BLaER1 (cell line): ENCODE measurements at regions not wholly inside any gene's neighbourhood (a gene's known extent, or its start where the extent isn't known, plus 50 kb on each side); places are given as distances from the start of the nearest gene placed in this dataset.
"Not testable (repeated sequence)": the region's sequence is repeated elsewhere in the genome, so short reads cannot be mapped to it uniquely, and the experiment has no call there.

ENCODE experiments used
- H3K27ac ChIP-seq: shearing (Covaris generic); formaldehyde crosslinking; 2 replicates; pipeline ENCODE4 v1.8.1; 2022
- H3K27me3 ChIP-seq: shearing (Covaris generic); formaldehyde crosslinking; 2 replicates; pipeline ENCODE4 v1.8.1; 2022
- H3K36me3 ChIP-seq: shearing (Covaris generic); formaldehyde crosslinking; 2 replicates; pipeline ENCODE4 v1.8.1; 2022
- H3K4me1 ChIP-seq: shearing (Covaris generic); formaldehyde crosslinking; 2 replicates; pipeline ENCODE4 v1.8.1; 2022
- H3K4me2 ChIP-seq: shearing (Covaris generic); formaldehyde crosslinking; 2 replicates; pipeline ENCODE4 v1.8.1; 2022
- H3K4me3 ChIP-seq: shearing (Covaris generic); formaldehyde crosslinking; 2 replicates; pipeline ENCODE4 v1.8.1; 2022
- H3K9ac ChIP-seq: shearing (Covaris generic); formaldehyde crosslinking; 2 replicates; pipeline ENCODE4 v1.8.1; 2022
- H3K9me3 ChIP-seq: shearing (Covaris generic); formaldehyde crosslinking; 2 replicates; pipeline ENCODE4 v1.8.1; 2022
- H4K20me1 ChIP-seq: shearing (Covaris generic); formaldehyde crosslinking; 2 replicates; pipeline ENCODE4 v1.8.1; 2022
- Cebpa-rat ChIP-seq: shearing (Covaris generic); IDR thresholded peaks from 2 replicates; pipeline ENCODE4 v1.8.1; 2022

GRCh38 chr12:42922505-42922850, 332.9 kb upstream of the PRICKLE1 start:
- no peak for TF ChIP-seq Cebpa-rat
- Histone ChIP-seq H3K9ac (no peak overlapping the region), H3K4me3 (no peak overlapping the region), H4K20me1 (no peaks in the 10 kb centered on the region), H3K27me3 (no peaks in the 10 kb centered on the region), H3K27ac (no peak overlapping the region), H3K4me2 (no peak overlapping the region), H3K36me3 (no peaks in the 10 kb centered on the region), H3K9me3 (no peaks in the 10 kb centered on the region), H3K4me1 (no peaks in the 10 kb centered on the region)

DNA sequence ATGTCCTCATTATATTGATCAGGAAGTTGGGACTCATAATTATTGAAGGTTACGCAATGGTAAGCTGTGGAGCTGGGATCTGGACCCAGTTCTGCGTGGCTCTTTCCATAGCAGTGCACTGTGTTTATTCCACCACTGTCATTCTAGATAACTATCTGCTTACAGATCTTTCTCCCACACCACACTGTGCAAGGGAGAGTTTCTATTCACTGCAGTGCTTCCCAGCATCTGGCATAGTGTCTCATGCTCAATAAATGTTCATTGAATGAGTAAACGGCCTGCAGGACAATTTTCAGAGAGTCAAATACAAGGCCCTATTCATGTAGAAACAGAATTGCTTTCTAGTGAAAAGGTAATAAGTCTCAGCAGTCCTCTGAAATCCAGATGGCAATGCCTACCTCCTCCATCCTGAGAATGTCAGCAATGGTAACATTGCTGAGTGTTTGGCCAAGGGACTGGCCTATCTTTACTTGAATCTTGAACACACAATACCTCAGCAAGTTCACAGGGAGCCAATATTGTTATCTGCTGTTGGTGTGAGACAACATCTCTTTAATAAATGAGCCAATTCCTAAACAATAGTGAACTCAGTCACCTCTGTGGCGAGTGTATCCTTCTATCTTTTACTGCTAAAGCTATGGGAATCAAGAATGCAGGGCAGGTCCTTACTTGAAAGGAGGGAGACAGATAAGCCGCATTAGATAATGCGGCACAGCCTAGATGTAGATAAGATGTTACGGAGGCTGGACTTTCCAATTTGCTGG, 332.4 kb upstream of the PRICKLE1 start:
- Histone ChIP-seq H3K4me1 (no peaks in the 10 kb centered on the region), H4K20me1 (no peaks in the 10 kb centered on the region), H3K4me2 (no peak overlapping the region), H3K9me3 (no peaks in the 10 kb centered on the region), H3K9ac (no peak overlapping the region), H3K36me3 (no peaks in the 10 kb centered on the region), H3K27me3 (no peaks in the 10 kb centered on the region), H3K4me3 (no peak overlapping the region), H3K27ac (no peak overlapping the region)
- TF ChIP-seq Cebpa-rat, result no peak

DNA sequence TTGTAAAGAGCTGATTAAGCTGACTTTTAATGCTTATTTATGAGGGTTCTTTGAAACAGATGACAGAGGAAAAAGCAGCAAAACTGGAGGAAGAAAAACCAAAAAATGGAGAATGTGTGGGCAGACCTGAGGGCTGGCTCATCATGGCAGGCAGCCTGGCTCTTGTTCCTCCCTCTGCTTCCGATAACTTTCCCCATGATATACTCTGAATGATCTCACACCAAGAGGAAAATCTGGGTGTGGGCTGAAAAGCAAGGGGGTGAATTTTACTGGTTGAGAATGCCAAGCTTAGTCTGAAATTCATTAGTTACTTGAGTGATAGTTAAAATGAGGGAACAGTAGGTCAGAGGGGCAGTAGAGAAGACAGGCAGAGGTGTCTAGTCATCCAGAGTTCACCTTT, 330.1 kb upstream of the PRICKLE1 start:
- Histone ChIP-seq H4K20me1 (no peaks in the 10 kb centered on the region), H3K4me1 (no peaks in the 10 kb centered on the region), H3K36me3 (no peaks in the 10 kb centered on the region), H3K4me3 (no peak overlapping the region), H3K9ac (no peak overlapping the region), H3K9me3 (no peaks in the 10 kb centered on the region), H3K4me2 (no peak overlapping the region), H3K27me3 (no peaks in the 10 kb centered on the region), H3K27ac (no peak overlapping the region)
- TF ChIP-seq Cebpa-rat, result no peak

- no peak for TF ChIP-seq Cebpa-rat
- Histone ChIP-seq H3K27ac (no peak overlapping the region), H4K20me1 (no peaks in the 10 kb centered on the region), H3K36me3 (no peaks in the 10 kb centered on the region), H3K9me3 (no peaks in the 10 kb centered on the region), H3K9ac (no peak overlapping the region), H3K27me3 (no peaks in the 10 kb centered on the region), H3K4me1 (no peaks in the 10 kb centered on the region), H3K4me3 (no peak overlapping the region), H3K4me2 (no peak overlapping the region)
These were observed 328.9 kb upstream of the PRICKLE1 start for GRCh38 chr12:42918443-42918842.

DNA sequence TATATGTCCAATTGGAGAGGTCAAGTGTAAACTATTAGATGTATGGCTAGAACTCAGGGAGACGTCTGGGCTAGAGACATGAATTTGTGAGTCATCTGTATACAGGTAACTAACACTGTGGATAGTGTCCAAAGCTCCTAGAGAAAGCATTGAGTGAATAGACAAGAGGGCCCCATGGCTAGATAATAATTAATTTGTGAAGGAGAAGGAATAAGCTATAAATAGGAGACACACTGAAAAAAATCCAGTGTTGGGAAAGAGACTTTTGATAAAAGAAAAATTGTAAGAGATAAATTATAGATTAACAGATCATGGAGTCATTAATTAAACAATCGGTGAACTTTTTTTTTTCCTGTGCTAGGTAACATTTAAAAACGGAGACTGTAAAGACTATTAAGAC, 326.6 kb upstream of the PRICKLE1 start:
- no peaks in the 10 kb centered on the region for H4K20me1 ChIP-seq
- no peaks in the 10 kb centered on the region for H3K4me1 ChIP-seq
- H3K4me3 ChIP-seq, result no peak overlapping the region
- no peaks in the 10 kb centered on the region for H3K9me3 ChIP-seq
- no peak overlapping the region for H3K9ac ChIP-seq
- H3K27me3 ChIP-seq, result no peaks in the 10 kb centered on the region
- no peaks in the 10 kb centered on the region for H3K36me3 ChIP-seq
- H3K4me2 ChIP-seq, result no peak overlapping the region
- no peak for TF ChIP-seq Cebpa-rat
- H3K27ac ChIP-seq, result no peak overlapping the region

DNA sequence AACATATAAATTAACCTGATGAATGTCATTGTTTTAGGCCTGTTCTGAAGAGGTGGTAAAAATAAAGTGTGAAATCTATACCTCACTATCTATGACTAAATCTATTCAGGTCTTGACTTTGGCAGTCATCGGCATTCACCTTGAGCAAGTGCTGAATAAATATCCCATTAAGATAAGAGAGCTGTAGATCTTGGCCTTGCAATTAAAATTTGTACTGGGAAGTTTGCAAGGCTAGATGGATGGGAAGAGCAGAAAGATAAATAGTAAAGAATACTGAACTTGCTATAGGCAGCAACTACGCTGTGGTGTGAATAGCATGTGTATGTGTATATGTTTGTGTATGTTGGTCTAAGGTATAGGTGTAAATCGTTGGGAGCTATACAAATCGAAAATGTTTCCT, 325.9 kb upstream of the PRICKLE1 start:
- H3K9me3 ChIP-seq, result no peaks in the 10 kb centered on the region
- H3K27me3 ChIP-seq, result no peaks in the 10 kb centered on the region
- H3K4me3 ChIP-seq, result no peak overlapping the region
- no peak for TF ChIP-seq Cebpa-rat
- H3K36me3 ChIP-seq, result no peaks in the 10 kb centered on the region
- H4K20me1 ChIP-seq, result no peaks in the 10 kb centered on the region
- no peaks in the 10 kb centered on the region for H3K4me1 ChIP-seq
- H3K27ac ChIP-seq, result no peak overlapping the region
- H3K9ac ChIP-seq, result no peak overlapping the region
- H3K4me2 ChIP-seq, result no peak overlapping the region

DNA sequence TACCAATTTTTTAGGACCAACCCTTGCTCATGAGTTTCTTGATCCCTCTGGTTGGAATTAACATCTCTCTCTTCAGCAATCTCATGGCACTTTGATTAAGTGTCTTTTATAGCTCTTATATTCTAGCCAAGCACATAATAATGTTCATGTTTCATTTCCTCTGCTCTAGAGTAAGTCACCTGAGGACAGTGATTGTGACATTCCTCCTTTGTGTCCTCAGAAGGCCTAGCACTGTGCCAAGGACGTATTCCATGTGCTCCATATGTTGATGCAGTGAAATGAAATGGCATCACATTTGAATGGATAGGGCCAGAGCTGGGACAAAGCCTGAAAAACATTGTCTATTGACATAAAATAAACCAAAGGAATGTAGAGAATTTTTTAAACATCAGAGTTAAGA, 322.8 kb upstream of the PRICKLE1 start:
- H3K9me3 ChIP-seq, result peaks cover 5% of the 10 kb centered on the region; the same call in 1 of the 2 replicates
- H3K9ac ChIP-seq, result no peak overlapping the region
- no peaks in the 10 kb centered on the region for H3K36me3 ChIP-seq
- no peaks in the 10 kb centered on the region for H3K4me1 ChIP-seq
- no peak overlapping the region for H3K27ac ChIP-seq
- no peak overlapping the region for H3K4me2 ChIP-seq
- TF ChIP-seq Cebpa-rat, result no peak
- H4K20me1 ChIP-seq, result no peaks in the 10 kb centered on the region
- no peak overlapping the region for H3K4me3 ChIP-seq
- no peaks in the 10 kb centered on the region for H3K27me3 ChIP-seq

- no peaks in the 10 kb centered on the region for H4K20me1 ChIP-seq
- H3K27ac ChIP-seq, result no peak overlapping the region
- H3K4me1 ChIP-seq, result no peaks in the 10 kb centered on the region
- no peaks in the 10 kb centered on the region for H3K36me3 ChIP-seq
- H3K27me3 ChIP-seq, result no peaks in the 10 kb centered on the region
- no peak overlapping the region for H3K4me3 ChIP-seq
- H3K4me2 ChIP-seq, result no peak overlapping the region
- peaks cover 17% of the 10 kb centered on the region for H3K9me3 ChIP-seq
- TF ChIP-seq Cebpa-rat, result no peak
- no peak overlapping the region for H3K9ac ChIP-seq
These were observed 321.1 kb upstream of the PRICKLE1 start for GRCh38 chr12:42910656-42911055.

GRCh38 chr12:42908712-42909111, 319.2 kb upstream of the PRICKLE1 start:
- peaks cover 17% of the 10 kb centered on the region for H3K9me3 ChIP-seq
- no peaks in the 10 kb centered on the region for H4K20me1 ChIP-seq
- H3K36me3 ChIP-seq, result no peaks in the 10 kb centered on the region
- H3K4me3 ChIP-seq, result no peak overlapping the region
- H3K4me1 ChIP-seq, result no peaks in the 10 kb centered on the region
- H3K27me3 ChIP-seq, result no peaks in the 10 kb centered on the region
- no peak for TF ChIP-seq Cebpa-rat
- H3K27ac ChIP-seq, result no peak overlapping the region
- H3K4me2 ChIP-seq, result no peak overlapping the region
- no peak overlapping the region for H3K9ac ChIP-seq

- H3K4me3 ChIP-seq, H3K9ac ChIP-seq, H4K20me1 ChIP-seq, H3K4me1 ChIP-seq, H3K4me2 ChIP-seq, H3K36me3 ChIP-seq, H3K27ac ChIP-seq, H3K27me3 ChIP-seq: not testable (repeated sequence)
- peaks cover 17% of the 10 kb centered on the region for H3K9me3 ChIP-seq
These were observed 317.3 kb upstream of the PRICKLE1 start for GRCh38 chr12:42906801-42907200.

DNA sequence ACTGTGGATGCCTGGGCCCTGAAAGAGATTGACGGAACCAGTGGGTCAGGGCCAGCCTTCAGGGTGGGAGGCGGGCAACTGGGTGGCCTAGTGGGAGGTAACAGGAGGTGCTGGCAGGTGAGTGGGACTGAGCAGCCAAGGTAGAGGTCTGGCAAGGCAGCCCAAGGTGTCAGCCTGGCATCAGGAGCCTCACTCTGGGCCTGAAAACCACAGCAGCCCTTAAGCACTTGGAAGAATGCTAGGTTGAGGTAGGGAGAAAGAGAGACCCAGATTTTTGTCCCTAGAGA, 315.8 kb upstream of the PRICKLE1 start:
- no peak overlapping the region for H3K27ac ChIP-seq
- peaks cover 17% of the 10 kb centered on the region for H3K9me3 ChIP-seq
- no peak overlapping the region for H3K4me2 ChIP-seq
- H3K36me3 ChIP-seq, result no peaks in the 10 kb centered on the region
- no peaks in the 10 kb centered on the region for H4K20me1 ChIP-seq
- H3K4me3 ChIP-seq, result no peak overlapping the region
- TF ChIP-seq Cebpa-rat, result no peak
- H3K27me3 ChIP-seq, result no peaks in the 10 kb centered on the region
- no peak overlapping the region for H3K9ac ChIP-seq
- no peaks in the 10 kb centered on the region for H3K4me1 ChIP-seq
